NCI-H2107 (cell line): ENCODE measurements at regions not wholly inside any gene's neighbourhood (a gene's known extent, or its start where the extent isn't known, plus 50 kb on each side); places are given as distances from the start of the nearest gene placed in this dataset.

Source experiments
- DNase-seq: peaks from one replicate; lab custom pipeline; 2025; lab: John Stamatoyannopoulos, UW

- no peak for DNase-seq
Measured at GRCh38 chr15:100783760-100784492, 95.7 kb upstream of the ALDH1A3 start.

DNA sequence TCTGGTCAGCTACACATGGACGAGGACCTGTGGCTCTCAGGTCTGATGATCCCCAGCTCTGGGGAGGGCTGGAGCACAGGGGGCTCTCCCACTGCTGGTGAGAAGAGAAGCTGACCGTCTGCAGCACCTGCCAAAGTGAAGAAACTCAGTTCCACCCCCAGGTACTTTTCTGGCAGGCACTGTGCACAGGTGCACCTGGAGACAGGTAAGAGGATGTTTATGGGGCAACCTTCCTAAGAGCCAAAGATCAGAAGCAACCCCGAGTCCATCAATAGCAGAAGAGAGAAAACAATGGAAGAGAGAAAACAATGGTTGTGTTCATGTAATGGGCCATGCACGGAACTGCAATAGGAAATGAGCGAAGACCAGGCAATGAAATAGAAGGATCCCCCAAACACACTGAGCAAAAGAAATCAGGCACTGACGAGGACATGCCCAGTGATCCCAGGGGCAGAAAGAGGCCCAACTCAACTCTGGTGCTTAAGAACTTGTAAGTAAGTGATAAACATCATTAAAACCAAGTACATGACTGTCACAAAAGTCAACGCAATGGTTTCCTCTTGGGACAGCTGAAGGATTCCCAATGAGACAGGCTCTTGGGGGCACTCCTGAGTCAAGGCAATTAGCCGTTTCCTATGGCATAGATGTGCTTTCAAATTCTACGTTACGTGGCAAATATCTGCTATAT is 95.0 kb upstream of the ALDH1A3 start:
- DNase-seq, result no peak

GRCh38 chr15:100785181-100786138 is 94.2 kb upstream of the ALDH1A3 start:
- DNase-seq, result no peak

GRCh38 chr15:100786139-100786531 is 93.5 kb upstream of the ALDH1A3 start:
- DNase-seq, result no peak

GRCh38 chr15:100786901-100787566 is 92.6 kb upstream of the ALDH1A3 start:
- no peak for DNase-seq

DNA sequence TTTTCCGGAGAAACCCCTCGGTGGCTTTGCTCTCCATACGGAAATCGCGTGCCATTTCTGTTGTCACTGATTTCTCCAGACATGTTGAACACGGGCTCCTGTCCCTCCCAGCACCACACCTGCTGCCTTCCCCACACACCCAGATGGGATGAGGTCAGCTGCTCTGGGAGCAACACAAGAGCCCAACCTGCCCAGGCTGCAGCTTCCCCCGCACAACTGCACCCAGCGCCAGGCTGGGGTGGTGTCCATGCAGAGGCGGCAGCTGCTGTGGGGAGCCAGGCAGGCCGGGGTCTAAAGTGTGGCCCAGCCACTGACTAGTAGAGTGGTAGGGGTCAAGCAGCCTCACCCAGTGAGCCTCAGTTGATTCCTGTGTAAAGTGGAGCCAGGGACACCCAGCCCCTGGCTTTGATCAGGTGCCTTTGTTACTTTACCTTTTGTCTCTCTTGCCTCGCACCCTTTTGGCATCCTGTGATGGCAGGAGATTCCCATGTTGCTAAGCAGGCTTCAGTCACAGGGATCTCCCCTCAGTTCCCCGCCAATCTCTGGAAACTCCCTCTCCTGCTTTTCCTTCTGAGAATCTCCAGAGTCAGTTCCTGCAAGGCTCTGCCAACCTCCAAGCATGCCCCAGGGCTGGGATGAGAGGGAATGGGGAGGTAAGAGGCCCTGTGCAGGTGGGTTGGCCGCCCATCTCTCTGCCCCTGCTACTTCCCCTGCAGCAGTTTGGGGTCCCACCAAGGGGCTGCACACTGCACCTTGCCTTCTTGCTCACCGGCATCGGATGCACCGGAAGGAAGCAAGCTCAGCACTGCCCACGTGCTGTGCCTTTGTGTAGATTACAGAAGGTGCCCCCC is 91.8 kb upstream of the ALDH1A3 start:
- DNase-seq, result no peak

- DNase-seq, result no peak
Measured at GRCh38 chr15:100788418-100789105, 91.1 kb upstream of the ALDH1A3 start.

- DNase-seq, result no peak
Measured at GRCh38 chr15:100790786-100791265, 88.8 kb upstream of the ALDH1A3 start.

GRCh38 chr15:100794008-100794407 is 85.6 kb upstream of the ALDH1A3 start:
- no peak for DNase-seq

DNA sequence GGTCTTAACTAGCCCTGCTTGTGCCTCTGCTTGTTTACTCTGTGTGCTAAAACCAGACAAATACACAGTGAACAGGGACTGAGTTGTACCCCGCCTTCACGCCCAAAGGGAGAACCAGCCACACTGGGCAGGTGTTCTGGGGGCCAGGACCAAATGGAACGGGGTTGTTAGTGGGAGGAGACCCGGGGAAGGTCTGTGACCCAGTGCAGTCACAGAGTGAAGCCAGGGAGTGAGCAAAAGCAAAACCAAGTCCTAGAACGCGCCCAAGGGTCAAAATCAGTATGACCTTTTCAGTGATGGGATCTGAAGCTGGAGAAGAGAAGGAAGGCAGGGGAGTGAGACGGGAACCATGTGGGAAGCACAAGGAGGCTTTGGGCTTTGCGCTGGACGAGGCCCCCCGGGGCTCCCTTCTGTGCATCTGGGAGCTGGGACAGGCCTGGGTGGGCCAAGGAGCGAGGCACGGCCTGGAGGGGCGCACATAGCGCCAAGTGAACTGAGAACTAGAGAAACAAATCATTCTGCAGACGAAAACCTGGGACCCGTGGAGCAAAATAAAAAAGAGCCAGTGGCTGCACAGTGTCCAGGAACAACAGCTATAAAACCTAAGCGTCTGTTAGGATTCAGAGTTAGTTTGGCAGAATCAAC is 78.3 kb upstream of the ALDH1A3 start:
- no peak for DNase-seq

GRCh38 chr15:100802421-100803170 is 77.0 kb upstream of the ALDH1A3 start:
- DNase-seq, result no peak

DNA sequence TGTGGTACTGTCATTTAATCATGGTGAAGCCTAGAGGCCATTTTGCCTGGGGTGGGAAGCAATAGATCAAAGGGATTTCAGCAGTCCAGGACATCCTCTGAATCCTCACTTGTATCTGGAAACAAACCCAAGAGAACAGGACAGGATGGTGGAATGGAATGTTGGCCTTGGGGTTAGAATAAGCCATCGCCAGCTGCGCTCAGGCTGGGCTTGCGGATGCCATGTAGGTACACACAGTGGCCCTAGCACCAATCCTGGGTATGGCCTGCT is 76.5 kb upstream of the ALDH1A3 start:
- no peak for DNase-seq

DNA sequence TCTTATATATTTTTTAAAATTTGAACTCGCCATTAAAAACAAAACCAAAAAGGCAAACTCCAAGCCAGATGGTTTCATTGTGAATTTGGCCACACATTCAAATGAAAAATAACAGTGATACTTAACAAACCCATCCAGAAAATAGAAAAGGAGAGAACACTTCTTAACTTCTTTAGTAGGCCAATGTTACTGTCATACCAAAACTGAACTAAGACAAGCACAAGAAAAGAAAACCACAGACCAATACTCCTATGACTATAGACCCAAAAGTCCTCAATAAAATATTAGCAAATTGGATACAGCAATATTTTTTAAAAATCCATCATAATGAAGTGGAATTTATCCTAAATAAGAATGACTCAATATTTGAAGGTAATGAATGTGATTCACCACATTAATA is 73.5 kb upstream of the ALDH1A3 start:
- no peak for DNase-seq

DNA sequence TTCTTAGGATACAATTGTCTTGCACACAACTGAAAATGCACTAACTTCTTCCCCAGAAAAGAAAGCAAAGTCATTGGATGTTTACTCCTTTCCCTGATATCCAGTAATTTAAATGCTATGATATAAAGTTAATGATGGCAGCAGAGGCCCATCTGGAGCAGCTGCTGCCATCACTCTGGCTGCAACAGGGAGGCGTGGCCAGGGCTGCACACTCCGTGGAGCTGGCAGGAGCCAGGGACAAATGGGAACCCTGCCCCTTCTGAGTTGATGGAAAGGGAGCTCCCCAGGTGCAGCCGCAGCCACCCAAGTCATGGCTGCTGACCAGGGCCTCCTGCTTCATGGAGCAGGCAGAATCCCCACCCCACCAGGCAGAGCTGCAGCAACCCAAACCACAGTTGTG is 72.6 kb upstream of the ALDH1A3 start:
- DNase-seq, result no peak

- DNase-seq, result no peak
Measured at GRCh38 chr15:100808691-100809090, 70.9 kb upstream of the ALDH1A3 start.

GRCh38 chr15:100809151-100809550 is 70.5 kb upstream of the ALDH1A3 start:
- DNase-seq, result no peak

DNA sequence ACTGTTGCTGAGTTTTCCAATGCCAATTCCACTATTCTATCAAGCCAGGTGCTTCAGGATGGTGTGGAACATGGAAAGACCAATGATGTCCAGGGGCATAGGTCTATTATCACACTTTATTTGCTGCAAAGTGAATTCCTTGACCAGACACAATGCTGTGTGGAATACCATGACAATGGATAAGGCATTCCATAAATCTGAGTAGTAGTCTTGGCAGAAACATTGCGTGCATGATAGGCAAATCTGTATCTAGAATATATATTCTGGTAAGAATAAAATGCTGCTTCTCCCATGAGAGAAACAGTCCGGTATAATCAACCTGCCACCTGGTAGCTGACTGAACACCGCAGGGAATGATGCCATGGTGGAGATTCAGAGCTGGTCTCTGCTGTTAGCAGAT is 70.0 kb upstream of the ALDH1A3 start:
- no peak for DNase-seq

GRCh38 chr15:100810229-100810628 is 69.4 kb upstream of the ALDH1A3 start:
- DNase-seq, result no peak

- no peak for DNase-seq
Measured at GRCh38 chr15:100810831-100811230, 68.8 kb upstream of the ALDH1A3 start.
